ENCODE measurements at regions not wholly inside any gene's neighbourhood (a gene's known extent, or its start where the extent isn't known, plus 50 kb on each side); places are given as distances from the start of the nearest gene placed in this dataset.

GRCh38 chr13:66218583-66218982, 1011.6 kb downstream of the PCDH9 start:
- TF ChIP-seq EZH2 (IDR thresholded peaks at IDR 0.05) (no peak), POLR2AphosphoS5 (IDR thresholded peaks at IDR 0.05; ENCODE audit: borderline replicate concordance, low read depth, low read length) (no peak)
